ENCODE measurements at regions not wholly inside any gene's neighbourhood (a gene's known extent, or its start where the extent isn't known, plus 50 kb on each side); places are given as distances from the start of the nearest gene placed in this dataset.
"Not testable (repeated sequence)": the region's sequence is repeated elsewhere in the genome, so short reads cannot be mapped to it uniquely, and the experiment has no call there.

DNA sequence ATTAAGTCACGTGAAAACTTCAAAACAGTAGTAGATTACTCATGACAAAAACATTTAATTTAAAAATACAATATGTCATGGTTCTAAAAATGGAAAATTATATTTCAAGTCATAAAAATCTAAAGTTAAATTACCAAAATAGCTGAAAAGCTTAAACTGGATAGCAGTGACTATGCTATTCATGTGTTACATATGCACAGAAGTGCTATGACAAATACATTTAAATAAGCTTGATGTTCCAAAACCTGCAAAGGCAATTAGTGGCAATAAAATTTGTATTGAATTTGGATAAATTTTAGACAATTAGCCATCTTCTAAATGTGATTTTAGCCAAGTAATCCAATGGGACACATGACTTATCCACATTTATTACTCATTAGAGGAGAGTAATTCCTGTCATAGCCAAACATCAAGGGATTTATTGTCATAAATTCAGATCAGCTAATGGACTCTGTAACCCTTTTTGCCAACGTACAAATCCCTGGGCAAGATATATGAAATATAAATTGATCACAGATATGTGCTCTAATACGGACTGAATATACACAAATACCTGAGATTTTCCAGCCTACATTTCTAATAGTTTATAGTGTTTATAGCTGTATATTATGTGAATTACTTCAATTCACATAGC lies 419.4 kb downstream of the ISL1 start:
- no peak for DNase-seq (ENCODE audit: low spot score)

GRCh38 chr5:51806677-51807076 lies 423.4 kb downstream of the ISL1 start:
- DNase-seq (ENCODE audit: low spot score), result no peak

DNA sequence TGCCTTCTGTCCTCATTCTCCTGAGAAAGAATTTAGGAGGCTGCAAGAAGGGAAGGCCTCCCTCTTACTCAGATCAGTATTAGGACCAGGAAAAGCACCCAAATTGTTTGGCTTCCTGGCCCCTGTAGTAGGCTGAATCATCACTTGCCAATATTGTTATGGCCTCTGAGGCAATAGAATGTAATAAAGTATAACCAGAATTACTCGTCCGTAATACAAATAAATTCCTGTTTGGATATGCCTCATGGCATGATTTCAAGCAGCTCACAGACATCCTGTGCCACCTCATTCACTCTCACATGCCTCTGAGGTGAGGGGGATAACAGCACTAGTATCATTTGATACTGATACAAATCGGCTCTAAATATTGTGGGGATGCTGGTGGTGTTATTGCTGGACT lies 427.3 kb downstream of the ISL1 start:
- DNase-seq (ENCODE audit: low spot score), result no peak

GRCh38 chr5:51811883-51812471 lies 428.7 kb downstream of the ISL1 start:
- DNase-seq (ENCODE audit: low spot score), result no peak

GRCh38 chr5:51814817-51815216 lies 431.6 kb downstream of the ISL1 start:
- not testable (repeated sequence) for DNase-seq (ENCODE audit: low spot score)

- no peak for DNase-seq (ENCODE audit: low spot score)
Observed at GRCh38 chr5:51816427-51816826, 433.2 kb downstream of the ISL1 start.

DNA sequence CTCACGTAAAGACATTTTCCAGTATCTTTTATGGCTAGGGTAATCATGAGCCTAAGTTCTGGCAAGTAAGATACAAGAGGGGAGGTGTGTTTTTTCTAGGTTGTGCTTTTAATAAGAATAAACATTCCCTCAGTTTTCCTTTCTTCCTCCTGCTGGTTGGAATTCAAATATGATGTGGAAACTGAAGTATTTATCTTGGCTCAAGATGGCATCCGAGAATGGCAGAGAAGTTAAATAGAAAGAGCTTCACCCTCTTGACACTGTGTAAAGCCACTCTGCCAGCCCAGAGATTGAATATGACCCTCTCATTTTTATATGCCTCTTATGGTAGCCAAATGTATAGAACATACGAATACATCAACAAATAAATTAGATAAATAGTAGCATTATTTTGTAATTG lies 438.4 kb downstream of the ISL1 start:
- DNase-seq (ENCODE audit: low spot score), result no peak

GRCh38 chr5:51829230-51829629 lies 446.0 kb downstream of the ISL1 start:
- no peak for DNase-seq (ENCODE audit: low spot score)

DNA sequence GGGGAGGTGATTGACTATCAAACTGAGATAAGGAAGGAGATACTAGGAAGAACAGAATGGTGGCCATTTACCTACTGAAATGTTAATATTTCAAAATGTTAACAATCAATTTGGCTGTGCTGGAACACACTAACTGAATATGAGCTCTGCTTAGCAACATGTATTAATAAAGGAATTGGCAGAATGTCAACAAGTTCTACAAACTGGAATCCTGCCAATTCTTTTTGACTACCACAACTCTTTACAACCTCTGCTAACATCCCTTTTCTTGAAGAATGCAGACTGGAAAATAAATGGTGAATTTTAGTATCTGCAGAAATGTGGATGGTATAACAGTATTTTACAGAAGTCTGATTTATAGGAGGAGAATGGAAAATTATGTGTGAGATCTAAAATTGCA lies 446.4 kb downstream of the ISL1 start:
- DNase-seq (ENCODE audit: low spot score), result no peak

GRCh38 chr5:51832934-51833470 lies 449.8 kb downstream of the ISL1 start:
- DNase-seq (ENCODE audit: low spot score), result no peak

DNA sequence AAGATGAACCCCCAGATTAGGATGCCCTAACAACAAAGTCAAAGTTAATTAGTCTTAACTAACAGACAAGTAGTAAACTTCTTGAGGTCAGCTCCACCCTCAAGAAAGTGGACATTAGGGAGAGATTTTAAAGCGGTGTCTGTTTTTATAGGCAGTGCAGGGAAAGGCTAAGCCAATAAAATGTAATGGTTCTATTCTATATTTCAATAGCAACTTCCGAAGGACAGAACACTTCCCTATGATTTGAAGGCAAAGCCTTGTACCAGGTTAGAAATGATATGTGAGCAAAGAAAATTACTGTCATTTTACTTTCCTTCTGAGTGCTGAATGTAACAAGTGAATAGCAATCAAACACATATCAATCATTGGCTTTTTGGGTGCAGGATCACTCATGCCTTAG lies 455.2 kb downstream of the ISL1 start:
- no peak for DNase-seq (ENCODE audit: low spot score)

DNA sequence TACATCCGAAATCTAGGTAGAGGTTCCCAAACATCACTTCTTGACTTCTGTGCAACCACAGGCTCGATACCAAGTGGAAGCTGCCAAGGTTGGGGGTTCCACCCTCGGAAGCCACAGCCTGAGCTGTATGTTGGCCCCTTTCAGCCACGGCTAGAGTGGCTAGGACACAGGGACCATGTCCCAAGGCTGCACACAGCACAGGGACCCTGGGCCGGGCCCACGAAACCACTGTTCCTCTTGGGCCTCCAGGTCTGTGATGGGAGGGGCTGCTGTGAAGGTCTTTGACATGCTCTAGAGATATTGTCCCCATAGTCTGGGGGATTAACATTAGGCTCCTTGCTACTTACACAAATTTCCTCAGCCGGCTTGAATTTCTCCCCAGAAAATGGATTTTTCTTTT lies 460.6 kb downstream of the ISL1 start:
- no peak for DNase-seq (ENCODE audit: low spot score)

GRCh38 chr5:51846015-51846414 lies 462.8 kb downstream of the ISL1 start:
- no peak for DNase-seq (ENCODE audit: low spot score)

DNA sequence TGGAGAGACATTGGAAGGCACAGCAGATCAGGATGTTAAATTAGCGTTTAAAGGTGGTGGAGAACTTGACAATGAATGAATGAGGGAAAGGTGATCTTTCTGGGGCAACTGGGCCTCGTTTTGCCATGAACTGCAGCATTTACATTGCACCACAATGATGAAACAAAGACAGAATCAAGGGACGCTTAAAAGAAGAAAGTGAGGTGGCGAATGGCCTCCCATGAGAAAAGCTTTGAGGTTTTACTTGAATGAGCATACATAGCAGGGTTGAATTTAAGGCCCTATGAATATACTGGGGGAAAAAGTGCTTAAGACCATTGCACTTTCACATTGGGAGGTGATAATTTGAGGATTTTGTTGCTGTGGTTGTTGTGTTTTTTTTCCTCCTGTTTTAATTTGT lies 476.4 kb downstream of the ISL1 start:
- DNase-seq (ENCODE audit: low spot score), result no peak

DNA sequence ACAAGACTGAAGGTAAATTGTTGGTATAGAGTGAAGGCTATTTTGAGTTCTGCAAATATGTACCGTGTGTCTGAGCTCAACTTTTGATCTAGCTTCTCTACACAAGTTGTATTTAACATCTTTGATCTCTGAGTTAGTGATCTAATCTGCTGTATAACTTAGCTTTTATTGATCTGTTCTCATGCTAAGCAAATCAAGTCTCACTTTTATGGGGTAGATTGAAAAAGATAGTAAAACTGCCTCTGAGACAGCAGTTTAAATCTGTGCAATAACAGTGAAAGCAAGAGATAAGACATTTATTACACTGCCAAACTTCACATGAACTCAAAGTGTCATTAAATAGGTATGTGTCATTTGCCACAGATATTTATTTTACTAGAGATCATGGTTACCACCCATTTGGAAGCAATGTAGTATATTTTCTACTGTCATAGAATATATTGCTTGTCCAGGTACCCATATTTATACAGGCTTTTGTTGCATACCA lies 477.3 kb downstream of the ISL1 start:
- no peak for DNase-seq (ENCODE audit: low spot score)

GRCh38 chr5:51872144-51872543 lies 488.9 kb downstream of the ISL1 start:
- no peak for DNase-seq (ENCODE audit: low spot score)

DNA sequence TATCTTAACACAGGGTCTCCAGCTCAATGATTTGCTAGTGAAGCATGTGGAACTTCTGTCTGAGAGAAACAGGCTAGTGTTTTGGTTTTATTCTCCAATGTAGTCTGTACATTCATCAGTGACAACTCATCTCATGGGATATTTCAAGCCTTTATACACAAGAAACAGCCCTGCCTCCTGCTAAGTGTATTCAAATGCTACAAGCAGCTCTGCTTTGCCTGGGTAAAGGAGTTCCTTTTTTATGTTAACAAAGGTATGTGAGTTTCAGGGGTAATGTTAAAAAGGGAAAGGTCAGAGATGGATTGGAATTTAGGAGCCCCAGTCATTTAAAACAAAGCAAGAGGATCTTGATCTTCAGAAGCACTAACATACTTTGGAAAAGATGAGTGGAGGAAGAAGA lies 498.7 kb downstream of the ISL1 start:
- no peak for DNase-seq (ENCODE audit: low spot score)

DNA sequence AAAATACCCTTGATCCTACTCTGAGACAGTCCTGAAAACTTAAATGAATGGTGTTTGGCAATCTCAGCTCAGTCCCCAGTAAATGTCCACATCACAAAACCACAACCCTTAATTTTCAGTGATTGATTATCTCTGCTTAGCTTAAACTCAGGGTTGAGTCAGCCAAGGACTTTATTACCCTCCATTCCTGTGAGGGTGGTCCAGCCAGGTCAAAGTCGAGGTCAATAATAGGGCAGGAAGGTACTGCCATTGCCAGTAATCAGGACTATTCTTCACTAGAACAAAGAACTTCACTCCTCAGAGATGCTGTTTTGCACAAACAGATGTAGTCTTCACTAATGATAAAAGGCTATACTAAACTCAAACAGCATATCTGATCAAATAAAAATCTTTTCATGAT lies 499.4 kb downstream of the ISL1 start:
- DNase-seq (ENCODE audit: low spot score), result no peak

GRCh38 chr5:51889703-51890102 lies 506.5 kb downstream of the ISL1 start:
- DNase-seq (ENCODE audit: low spot score), result no peak

DNA sequence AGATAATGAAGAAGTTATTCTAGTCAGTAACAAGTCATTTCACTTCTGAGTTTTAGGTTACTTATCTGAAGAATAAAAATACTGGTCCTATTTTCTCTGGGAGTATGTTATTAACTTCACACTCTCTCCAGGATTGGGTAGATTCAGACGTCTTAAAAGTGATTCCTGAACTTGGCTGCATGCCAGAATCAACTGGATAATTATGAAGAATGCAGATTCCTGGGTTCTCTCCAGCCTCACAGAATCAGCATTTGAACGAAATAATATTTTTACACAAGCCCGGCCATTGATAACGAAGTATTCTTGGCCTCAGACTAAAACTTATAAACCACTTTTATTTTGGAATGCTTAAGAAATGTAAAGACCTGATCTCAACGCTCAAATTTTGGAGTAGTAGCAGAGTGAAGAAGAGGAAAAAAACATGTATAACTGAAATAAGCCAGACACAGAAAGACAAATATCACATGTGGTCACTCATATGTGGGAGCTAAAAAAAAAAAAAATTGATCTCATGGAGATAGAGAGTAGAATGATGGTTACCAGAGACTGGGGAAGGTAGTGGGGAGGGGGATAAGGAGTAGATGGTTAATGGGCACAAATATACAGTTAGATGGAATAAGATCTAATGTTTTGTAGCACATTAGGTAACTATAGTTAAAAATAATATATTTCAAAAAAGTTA lies 507.3 kb downstream of the ISL1 start:
- no peak for DNase-seq (ENCODE audit: low spot score)

GRCh38 chr5:51892680-51893079 lies 509.4 kb downstream of the ISL1 start:
- no peak for DNase-seq (ENCODE audit: low spot score)

DNA sequence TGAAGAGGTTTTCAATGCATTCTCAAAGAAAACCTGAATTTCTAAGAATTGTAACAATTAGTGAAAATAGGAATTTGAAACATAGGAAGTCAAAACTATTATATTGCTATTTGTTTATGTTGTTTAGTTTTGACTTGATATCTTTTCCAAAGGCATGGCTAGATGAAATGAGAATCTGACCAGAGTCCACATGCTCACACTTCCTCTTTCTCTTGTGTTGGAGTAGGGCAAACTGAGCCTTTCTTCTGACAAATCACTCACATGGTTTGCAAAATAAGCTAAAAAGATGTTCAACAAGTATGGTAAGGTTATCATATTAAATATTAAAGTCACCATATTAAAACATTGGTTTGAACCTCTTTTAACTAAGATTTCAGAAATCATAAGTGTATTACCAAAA lies 512.6 kb downstream of the ISL1 start:
- DNase-seq (ENCODE audit: low spot score), result no peak

GRCh38 chr5:51902512-51902911 lies 519.3 kb downstream of the ISL1 start:
- DNase-seq (ENCODE audit: low spot score), result no peak

All from D341Med (cell line).